Activated CD4-positive, alpha-beta memory T cell treated with anti-CD3 and anti-CD28 coated beads for 36 hours (primary cell): ENCODE measurements at regions not wholly inside any gene's neighbourhood (a gene's known extent, or its start where the extent isn't known, plus 50 kb on each side); places are given as distances from the start of the nearest gene placed in this dataset.

Source experiments
- CTCF ChIA-PET: fragments of 350-600 bp; sonication (Branson Sonifier 250); formaldehyde crosslinking; loops from one replicate; lab custom pipeline; 2021; ENCODE audit warnings: antibody characterized with exemption, inconsistent platforms; lab: Charles Lee
- POLR2A ChIA-PET: fragments of 350-600 bp; sonication (Branson Sonifier 250); formaldehyde crosslinking; loops from one replicate; lab custom pipeline; 2021; ENCODE audit warnings: antibody characterized with exemption; lab: Charles Lee
- DNase-seq: peaks from one replicate; pipeline ENCODE4 v3.0.0-alpha.2; 2020
- H3K27ac Mint-ChIP-seq: one replicate; pipeline ENCODE4 v1.8.0; 2021; ENCODE audit warnings: mixed read lengths
- H3K27me3 Mint-ChIP-seq: one replicate; pipeline ENCODE4 v1.8.0; 2021; ENCODE audit warnings: mixed read lengths
- H3K36me3 Mint-ChIP-seq: one replicate; pipeline ENCODE4 v1.8.0; 2021; ENCODE audit warnings: mixed read lengths
- H3K4me1 Mint-ChIP-seq: one replicate; pipeline ENCODE4 v1.8.0; 2021; ENCODE audit warnings: low read depth, mixed read lengths
- H3K4me3 Mint-ChIP-seq: one replicate; pipeline ENCODE4 v1.8.0; 2021; ENCODE audit warnings: mild to moderate bottlenecking, mixed read lengths
- H3K9me3 Mint-ChIP-seq: one replicate; pipeline ENCODE4 v1.8.0; 2021; ENCODE audit warnings: mixed read lengths
- intact Hi-C: fragments of 100-400 bp; cut with micrococcal nuclease; formaldehyde crosslinking; loops from one replicate; pipeline ENCODE4 v1.15.1; 2023

DNA sequence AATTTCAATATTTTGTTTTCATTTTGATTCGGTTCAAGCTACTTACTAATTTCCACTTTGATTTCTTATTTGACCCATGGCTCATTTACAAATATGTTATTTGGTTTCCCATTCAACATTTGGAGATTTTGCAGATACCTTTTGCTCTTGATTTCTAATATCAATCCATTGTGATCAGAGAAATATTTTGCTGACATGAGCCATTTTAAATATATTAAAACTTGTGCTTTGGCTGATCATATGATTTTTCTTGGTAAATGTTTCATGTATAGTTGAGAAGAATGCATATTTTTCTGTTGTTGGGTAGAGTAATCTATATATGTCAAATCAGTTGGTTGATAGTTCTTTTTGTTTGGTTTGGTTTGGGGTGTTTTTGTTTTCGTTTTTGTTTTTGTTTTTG is 95.0 kb downstream of the GASK1B start:
- no peak overlapping the region for H3K4me3 Mint-ChIP-seq
- H3K27ac Mint-ChIP-seq = no peak overlapping the region
- H3K4me1 Mint-ChIP-seq = no peaks in the 10 kb centered on the region
- CTCF ChIA-PET = interaction anchor here (0.7 kb wide), 1 partner anchor 60 kb away, joined by 3 read pairs; no protein-coding TSS in a partner anchor
- DNase-seq = no peak
- POLR2A ChIA-PET = no interaction called here
- H3K27me3 Mint-ChIP-seq = no peaks in the 10 kb centered on the region
- intact Hi-C loops = no loop called here
- H3K9me3 Mint-ChIP-seq = no peaks in the 10 kb centered on the region
- no peaks in the 10 kb centered on the region for H3K36me3 Mint-ChIP-seq

DNA sequence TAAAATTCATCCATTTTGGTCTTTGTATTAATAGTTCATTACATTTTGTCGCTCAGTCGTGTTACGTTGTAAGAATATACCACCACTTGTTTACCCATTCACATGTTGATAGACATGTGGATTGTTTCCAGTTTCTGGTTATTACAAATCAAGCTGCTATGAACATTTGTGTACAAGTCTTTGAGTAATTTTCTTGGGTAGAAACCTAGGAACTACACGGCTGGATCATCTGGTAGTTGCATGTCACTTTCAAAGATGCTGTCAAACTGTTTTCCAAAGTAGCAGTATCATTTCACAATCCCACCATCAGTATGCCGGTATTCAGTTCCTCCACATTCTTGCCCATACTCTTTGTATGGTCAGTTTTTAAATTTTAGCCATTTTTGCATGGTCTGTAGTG is 98.0 kb downstream of the GASK1B start:
- Mint-ChIP-seq H3K36me3 (no peaks in the 10 kb centered on the region), H3K27ac (no peak overlapping the region), H3K4me3 (no peak overlapping the region), H3K4me1 (no peaks in the 10 kb centered on the region), H3K27me3 (no peaks in the 10 kb centered on the region), H3K9me3 (no peaks in the 10 kb centered on the region)
- DNase-seq = no peak
- ChIA-PET POLR2A (no interaction called here), CTCF (no interaction called here)
- intact Hi-C loops = no loop called here

DNA sequence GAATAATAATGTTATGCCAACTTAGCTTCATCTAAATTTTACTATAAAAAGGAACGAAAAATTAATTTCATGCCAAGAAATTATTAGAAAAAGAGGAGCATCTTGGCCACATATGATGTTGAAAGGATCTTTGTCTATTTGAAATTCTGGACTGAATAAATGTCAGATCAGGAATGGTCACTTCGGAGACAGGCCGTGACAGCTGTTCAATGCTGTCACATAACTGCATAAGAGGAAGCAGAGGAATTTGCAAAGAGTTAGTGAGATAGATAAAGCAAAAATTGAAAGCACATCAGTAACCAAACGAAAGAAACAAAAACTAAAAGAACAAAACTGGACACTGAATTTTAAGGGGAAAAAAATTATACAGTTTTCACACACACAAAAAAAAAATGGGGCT is 100.9 kb downstream of the GASK1B start:
- no peak for DNase-seq
- Mint-ChIP-seq H3K9me3 (no peaks in the 10 kb centered on the region), H3K27me3 (no peaks in the 10 kb centered on the region), H3K4me3 (no peak overlapping the region), H3K36me3 (no peaks in the 10 kb centered on the region), H3K27ac (no peak overlapping the region), H3K4me1 (no peaks in the 10 kb centered on the region)
- CTCF ChIA-PET = no interaction called here
- intact Hi-C loops = no loop called here
- POLR2A ChIA-PET = no interaction called here

DNA sequence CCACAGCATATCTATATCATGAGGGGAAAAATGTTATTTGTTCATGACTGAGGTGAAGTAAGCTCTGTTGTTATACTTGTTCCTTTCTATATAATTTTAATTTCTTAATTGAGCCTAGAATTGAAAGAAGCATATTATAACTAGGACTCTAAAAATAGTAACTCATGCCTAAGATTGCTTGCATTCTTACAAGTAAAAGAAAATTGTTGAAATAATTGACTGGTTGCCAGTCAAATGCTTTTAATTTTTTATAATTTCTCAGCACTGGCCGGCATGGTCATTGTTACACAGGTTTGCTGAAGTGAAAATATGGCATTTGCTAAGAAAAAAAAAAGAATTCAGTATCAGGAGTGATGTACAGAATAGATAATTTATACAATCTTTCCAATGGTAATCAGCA is 104.8 kb downstream of the GASK1B start:
- POLR2A ChIA-PET = no interaction called here
- no peak for DNase-seq
- Mint-ChIP-seq H3K27ac (no peak overlapping the region), H3K9me3 (no peaks in the 10 kb centered on the region), H3K4me3 (no peak overlapping the region), H3K27me3 (no peaks in the 10 kb centered on the region), H3K36me3 (no peaks in the 10 kb centered on the region), H3K4me1 (no peaks in the 10 kb centered on the region)
- intact Hi-C loops = no loop called here
- CTCF ChIA-PET = no interaction called here

DNA sequence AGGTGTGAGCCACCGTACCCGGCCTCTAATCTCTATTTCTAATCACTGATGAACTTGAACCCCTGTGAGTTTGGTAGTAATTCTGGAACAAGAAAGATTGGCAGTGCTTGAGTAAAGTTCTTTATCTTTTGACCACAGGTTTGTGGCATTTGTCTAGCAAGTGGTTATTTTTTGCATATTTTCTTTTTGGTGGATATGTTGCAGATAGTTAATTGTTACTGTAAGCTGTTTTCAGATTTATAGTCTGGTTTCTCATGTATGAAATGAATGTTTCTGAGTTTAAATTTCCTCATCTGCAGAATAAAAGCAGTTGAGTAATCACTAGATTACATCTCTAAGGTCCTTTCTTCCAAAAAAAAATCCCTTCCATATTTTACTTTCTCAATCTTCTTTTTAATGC is 105.2 kb downstream of the GASK1B start:
- intact Hi-C loops = no loop called here
- Mint-ChIP-seq H3K27ac (no peak overlapping the region), H3K4me3 (no peak overlapping the region), H3K36me3 (no peaks in the 10 kb centered on the region), H3K4me1 (no peaks in the 10 kb centered on the region), H3K9me3 (no peaks in the 10 kb centered on the region), H3K27me3 (no peaks in the 10 kb centered on the region)
- ChIA-PET POLR2A (no interaction called here), CTCF (no interaction called here)
- DNase-seq = no peak

DNA sequence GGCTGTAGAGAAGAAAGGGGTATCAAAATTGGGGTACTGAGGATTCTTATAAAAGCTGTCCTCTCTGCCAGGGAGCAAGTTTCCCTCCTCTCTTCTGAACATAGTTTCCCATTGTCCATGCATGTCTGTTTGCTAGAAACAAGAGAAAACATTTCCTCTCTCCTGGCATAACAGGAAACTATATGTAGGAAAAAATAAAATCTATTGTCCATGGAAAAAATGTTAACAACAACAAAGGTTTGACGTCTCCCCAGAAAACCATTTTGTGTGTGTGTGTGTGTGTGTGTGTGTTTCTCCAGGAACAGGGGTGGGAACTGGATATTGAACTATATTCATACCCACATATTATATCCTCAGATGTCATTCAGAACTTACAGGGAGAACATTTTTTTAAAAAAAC is 107.2 kb downstream of the GASK1B start:
- Mint-ChIP-seq H3K27ac (no peak overlapping the region), H3K4me3 (no peak overlapping the region), H3K27me3 (no peaks in the 10 kb centered on the region), H3K9me3 (no peaks in the 10 kb centered on the region), H3K36me3 (no peaks in the 10 kb centered on the region), H3K4me1 (no peaks in the 10 kb centered on the region)
- no peak for DNase-seq
- CTCF ChIA-PET = no interaction called here
- intact Hi-C loops = no loop called here
- POLR2A ChIA-PET = no interaction called here

DNA sequence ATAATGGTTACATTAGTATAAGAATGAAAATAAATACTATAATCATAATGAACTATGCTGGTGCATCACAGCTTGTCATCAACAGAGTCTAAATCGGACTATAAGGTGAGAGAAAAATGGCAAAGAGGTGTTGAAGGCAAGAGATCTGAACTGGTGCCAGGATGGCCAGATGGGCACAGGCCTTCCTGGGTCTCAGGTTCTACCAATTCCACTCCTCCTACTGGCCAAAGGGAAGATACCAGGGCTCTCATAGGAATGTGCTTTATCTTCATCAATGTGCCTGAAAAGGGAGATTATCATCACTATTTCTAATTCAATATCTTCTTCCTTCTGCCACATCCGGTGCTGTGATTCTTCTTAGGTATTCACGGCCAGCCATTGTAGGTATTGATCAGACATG is 107.6 kb downstream of the GASK1B start:
- ChIA-PET CTCF (no interaction called here), POLR2A (no interaction called here)
- no peaks in the 10 kb centered on the region for H3K27me3 Mint-ChIP-seq
- DNase-seq = no peak
- no peaks in the 10 kb centered on the region for H3K9me3 Mint-ChIP-seq
- H3K4me3 Mint-ChIP-seq = no peak overlapping the region
- H3K36me3 Mint-ChIP-seq = no peaks in the 10 kb centered on the region
- intact Hi-C loops = no loop called here
- no peak overlapping the region for H3K27ac Mint-ChIP-seq
- no peaks in the 10 kb centered on the region for H3K4me1 Mint-ChIP-seq

DNA sequence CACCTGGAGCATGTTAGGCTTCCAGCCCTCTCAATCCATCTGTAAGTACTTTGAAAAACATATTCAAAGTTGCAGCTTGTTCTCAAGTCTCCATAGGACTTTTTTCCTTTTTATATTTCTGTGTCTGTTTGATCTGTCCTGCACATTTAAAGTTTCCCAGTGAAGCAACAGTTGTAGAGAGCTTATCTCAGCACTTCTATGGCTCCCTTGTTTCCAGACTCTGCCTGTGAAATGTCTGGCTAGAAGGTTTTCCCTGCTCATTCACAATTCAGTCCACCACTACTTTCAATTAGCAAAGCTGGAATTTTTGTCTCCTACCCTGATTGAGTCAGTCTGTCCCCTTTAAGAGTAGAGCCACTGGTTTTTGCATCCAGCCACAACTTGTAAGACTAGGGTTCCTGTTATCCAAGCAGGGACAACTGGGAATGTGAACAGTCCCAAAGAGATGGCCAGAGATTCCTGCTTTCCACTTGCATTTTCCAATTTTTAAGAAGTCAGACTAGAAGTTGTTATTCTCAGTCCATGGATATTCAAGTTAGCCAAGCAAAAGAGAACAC is 116.1 kb downstream of the GASK1B start:
- DNase-seq = no peak
- ChIA-PET CTCF (no interaction called here), POLR2A (no interaction called here)
- Mint-ChIP-seq H3K9me3 (no peaks in the 10 kb centered on the region), H3K4me1 (no peaks in the 10 kb centered on the region), H3K4me3 (no peak overlapping the region), H3K36me3 (no peaks in the 10 kb centered on the region), H3K27ac (no peak overlapping the region), H3K27me3 (no peaks in the 10 kb centered on the region)
- intact Hi-C loops = no loop called here

DNA sequence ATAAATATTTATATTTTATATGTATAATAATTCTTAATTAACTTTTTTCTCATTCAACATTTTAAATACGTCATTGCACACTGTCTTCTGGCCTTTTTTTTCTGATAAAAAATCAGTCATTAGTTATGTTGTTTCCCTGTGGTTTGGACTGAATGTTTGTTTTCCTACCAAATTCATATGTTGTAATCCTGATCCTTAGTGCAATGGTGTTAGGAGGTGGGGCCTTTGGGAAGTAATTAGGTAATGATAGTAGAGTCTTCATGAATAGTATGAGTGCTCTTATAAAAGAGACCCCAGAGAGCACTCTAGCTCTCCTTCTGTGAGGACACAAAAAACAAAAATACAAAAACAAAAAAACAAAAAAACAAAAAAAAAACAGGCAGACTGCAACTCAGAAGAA is 117.2 kb downstream of the GASK1B start:
- Mint-ChIP-seq H3K27ac (no peak overlapping the region), H3K4me3 (no peak overlapping the region), H3K9me3 (no peaks in the 10 kb centered on the region), H3K36me3 (no peaks in the 10 kb centered on the region), H3K27me3 (no peaks in the 10 kb centered on the region), H3K4me1 (no peaks in the 10 kb centered on the region)
- intact Hi-C loops = no loop called here
- CTCF ChIA-PET = no interaction called here
- POLR2A ChIA-PET = no interaction called here
- DNase-seq = no peak

DNA sequence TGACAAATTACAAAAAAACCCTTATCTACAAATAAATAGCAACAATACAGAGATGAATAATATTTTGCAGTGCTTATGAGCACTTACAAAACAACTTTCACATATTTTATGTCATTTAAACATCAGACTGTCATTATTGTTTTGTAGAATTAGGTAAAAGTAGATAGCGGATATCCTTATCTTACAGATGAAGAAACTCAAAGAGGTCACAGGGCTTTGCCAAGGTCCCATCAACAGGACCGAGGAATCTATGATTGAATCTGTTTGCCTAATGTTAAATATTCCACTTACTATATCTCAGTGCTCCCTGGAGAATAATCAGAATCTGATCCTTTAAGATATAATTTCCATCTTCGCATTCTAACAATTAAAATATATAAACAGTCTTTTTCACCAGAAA is 119.0 kb downstream of the GASK1B start:
- Mint-ChIP-seq H3K9me3 (no peaks in the 10 kb centered on the region), H3K4me3 (no peak overlapping the region), H3K36me3 (no peaks in the 10 kb centered on the region), H3K4me1 (no peaks in the 10 kb centered on the region), H3K27me3 (no peaks in the 10 kb centered on the region), H3K27ac (no peak overlapping the region)
- intact Hi-C loops = no loop called here
- ChIA-PET CTCF (no interaction called here), POLR2A (no interaction called here)
- DNase-seq = no peak

DNA sequence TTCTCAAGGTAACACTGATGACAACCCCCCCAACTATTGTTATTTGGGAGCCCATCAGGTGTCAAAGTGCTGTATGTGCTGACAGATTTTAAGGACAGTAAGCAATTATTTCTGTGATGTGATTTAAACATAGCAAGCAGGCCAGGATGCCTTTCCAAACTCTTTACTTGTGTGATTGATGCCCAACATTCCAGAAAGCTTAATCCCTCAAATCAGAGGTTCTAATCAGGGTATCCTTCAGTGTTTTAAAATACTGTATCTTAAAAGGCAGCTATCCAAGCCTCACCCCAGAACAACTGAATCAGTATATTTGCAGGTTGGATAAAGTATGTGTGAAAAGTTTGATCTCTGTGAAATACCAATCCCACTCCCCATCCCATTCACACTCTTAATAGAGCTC is 119.7 kb downstream of the GASK1B start:
- CTCF ChIA-PET = no interaction called here

DNA sequence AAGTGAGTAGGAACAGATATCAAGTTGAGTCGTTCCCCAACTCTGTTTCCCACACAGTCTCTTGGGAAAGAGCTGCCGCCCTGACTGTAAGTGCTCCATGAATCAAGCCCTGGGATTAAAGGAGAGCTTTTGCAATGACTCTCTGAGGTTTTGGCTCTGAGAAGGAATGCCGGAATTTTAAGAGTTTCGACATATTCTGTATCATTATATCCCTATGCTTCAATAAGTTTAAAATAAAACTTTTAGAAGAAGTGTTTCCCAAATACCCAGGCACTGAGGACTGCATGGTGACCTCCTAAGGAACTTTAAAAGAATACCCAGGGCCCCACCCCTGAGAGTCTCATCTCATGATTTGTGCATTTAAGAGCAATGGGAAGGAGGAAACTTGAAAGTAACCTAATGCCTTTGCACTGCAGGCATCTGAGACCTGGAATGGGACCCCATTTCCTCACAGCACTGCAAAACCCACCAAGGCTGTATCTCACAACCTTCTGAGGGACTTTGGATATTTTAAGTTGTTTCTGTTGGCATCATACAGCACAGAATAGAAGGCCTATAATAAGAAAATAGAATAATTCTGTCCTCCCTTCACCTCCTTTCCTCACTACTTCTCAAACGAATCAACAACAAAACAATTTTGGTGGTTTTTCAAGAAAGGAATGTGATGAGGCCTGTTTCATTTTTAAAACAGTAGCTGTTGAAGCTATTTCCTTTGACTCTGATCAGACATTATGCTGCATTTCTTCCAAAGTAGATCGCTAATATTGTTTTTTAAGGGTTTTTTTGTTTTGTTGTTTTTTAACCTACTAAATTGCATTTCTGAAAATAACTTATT is 121.2 kb downstream of the GASK1B start:
- no peak overlapping the region for H3K27ac Mint-ChIP-seq
- no peak for DNase-seq
- no peaks in the 10 kb centered on the region for H3K27me3 Mint-ChIP-seq
- H3K36me3 Mint-ChIP-seq = no peaks in the 10 kb centered on the region
- no peak overlapping the region for H3K4me3 Mint-ChIP-seq
- intact Hi-C loops = no loop called here
- POLR2A ChIA-PET = no interaction called here
- H3K4me1 Mint-ChIP-seq = no peaks in the 10 kb centered on the region
- no peaks in the 10 kb centered on the region for H3K9me3 Mint-ChIP-seq
- CTCF ChIA-PET = no interaction called here

More for the DNA sequence above, 119.7 kb downstream of the GASK1B start:
- Mint-ChIP-seq H3K4me1 (no peaks in the 10 kb centered on the region), H3K9me3 (no peaks in the 10 kb centered on the region), H3K27me3 (no peaks in the 10 kb centered on the region), H3K4me3 (no peak overlapping the region), H3K27ac (no peak overlapping the region), H3K36me3 (no peaks in the 10 kb centered on the region)
- POLR2A ChIA-PET = no interaction called here
- DNase-seq = no peak
- intact Hi-C loops = no loop called here

DNA sequence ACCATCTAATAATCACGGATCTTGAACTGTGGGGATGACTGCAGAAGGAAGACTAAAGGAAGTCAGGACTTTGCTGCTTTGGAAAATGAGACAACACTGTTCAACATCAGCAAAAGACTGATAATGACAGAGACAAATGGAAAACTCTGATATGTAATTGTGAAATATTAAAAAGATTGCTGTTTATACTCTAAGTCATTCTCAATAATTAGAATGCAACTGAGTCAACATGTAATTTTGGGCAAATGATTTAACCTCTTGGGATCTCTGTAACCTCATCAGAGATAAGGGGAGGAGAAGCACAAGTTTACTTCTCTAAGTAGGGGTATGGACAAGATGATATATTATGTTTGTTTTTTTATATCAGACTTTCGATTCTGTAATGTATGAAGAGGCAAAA is 121.9 kb downstream of the GASK1B start:
- Mint-ChIP-seq H3K27me3 (no peaks in the 10 kb centered on the region), H3K36me3 (no peaks in the 10 kb centered on the region), H3K27ac (no peak overlapping the region), H3K4me3 (no peak overlapping the region), H3K9me3 (no peaks in the 10 kb centered on the region), H3K4me1 (no peaks in the 10 kb centered on the region)
- CTCF ChIA-PET = no interaction called here
- intact Hi-C loops = no loop called here
- DNase-seq = no peak
- POLR2A ChIA-PET = no interaction called here
